NCI-H1694 treated with DMSO at 0.1 percent for 48 hours (cell line): ENCODE measurements at regions not wholly inside any gene's neighbourhood (a gene's known extent, or its start where the extent isn't known, plus 50 kb on each side); places are given as distances from the start of the nearest gene placed in this dataset.

Source experiments
- DNase-seq: peaks from one replicate; lab custom pipeline; 2025; lab: John Stamatoyannopoulos, UW

DNA sequence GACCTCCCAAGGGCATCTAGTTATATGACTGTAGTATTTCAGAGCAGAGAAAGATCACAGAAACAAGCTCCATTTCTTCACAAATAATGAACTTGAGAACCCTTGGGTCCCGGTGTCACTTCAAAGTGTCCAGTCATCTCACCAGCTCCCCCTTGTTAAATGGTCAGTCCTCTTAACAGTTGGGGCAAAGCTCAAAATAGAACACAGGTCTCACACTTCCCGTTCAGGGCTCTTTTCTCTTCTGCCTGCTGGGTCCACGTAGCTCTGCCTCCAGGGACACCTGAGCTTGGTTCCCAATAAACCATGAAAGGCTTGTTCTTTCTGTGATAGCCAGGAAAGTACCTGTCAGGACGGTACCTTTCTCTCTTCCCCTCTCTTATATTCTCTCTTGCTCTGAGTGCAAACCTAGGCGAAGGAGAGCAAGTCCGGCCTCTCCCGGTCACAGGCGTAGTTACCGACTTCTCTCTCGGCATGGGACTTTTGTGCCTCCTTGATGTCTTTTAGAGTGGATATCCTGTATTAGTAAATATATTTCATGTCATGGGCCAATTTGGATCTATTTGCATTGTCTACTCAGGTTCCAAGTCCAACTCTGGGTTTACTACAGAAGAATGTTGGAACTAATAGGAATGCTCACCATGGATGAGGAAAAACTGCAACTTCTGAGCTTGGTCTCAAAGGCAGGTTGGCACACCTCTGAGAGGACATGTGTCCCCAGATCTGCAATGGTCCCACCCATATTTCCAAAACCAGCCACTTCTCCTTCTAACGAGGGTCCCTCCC lies 118.8 kb upstream of the PARP11 start:
- no peak for DNase-seq

DNA sequence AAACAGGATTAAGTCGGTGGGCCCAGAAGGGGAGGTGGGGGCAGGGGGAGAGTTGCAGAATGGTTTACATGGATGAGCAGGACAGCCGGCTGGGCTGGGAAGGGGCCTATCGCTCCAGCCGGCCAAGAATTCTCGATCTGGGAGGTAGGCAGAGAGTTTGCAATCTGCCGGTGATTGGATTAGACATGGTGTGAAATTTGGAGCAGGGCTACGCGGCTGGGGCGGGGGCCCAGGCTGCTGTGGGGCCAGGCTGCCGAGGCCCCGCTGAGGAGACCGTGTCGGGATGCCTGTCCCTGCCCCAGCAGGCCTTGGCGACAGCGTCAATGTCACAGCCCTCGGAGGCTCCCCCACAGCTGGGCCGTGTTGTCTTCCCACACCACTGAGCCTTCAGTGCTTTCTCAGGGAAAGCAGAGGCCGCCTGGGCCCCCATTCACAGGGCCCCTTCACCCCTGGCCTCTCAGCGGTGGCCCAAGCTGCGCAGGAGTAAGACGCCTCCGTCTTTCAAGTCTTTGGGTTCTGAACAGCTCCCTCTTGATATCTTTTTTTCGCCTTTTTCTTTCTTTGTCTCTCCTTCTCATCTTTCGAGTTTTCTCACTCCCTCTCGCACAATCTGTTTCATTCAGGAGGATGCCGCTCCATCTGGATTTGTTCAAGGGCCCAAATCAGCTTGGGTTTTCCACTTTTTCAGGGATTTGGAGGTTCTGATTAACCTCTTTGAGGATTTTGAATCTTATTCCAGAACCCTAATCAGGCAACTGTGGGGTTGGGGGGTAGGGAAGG lies 117.5 kb upstream of the PARP11 start:
- DNase-seq = no peak

DNA sequence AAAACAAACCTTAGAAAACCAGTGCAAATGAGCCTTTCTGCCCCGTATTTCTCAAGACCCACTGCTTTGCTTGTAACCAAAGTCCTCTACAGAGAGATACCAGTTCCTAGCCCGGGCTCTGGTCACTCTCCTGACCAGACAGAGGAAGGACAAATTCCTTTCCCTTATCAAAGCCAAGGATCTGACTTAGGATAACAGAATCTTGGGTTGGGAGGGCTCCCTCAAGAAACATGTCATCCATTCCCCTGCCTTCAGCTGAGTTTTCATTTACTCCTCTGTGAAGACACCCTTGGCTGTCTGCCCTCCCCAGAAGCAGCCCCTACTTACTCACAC lies 116.0 kb upstream of the PARP11 start:
- no peak for DNase-seq

DNA sequence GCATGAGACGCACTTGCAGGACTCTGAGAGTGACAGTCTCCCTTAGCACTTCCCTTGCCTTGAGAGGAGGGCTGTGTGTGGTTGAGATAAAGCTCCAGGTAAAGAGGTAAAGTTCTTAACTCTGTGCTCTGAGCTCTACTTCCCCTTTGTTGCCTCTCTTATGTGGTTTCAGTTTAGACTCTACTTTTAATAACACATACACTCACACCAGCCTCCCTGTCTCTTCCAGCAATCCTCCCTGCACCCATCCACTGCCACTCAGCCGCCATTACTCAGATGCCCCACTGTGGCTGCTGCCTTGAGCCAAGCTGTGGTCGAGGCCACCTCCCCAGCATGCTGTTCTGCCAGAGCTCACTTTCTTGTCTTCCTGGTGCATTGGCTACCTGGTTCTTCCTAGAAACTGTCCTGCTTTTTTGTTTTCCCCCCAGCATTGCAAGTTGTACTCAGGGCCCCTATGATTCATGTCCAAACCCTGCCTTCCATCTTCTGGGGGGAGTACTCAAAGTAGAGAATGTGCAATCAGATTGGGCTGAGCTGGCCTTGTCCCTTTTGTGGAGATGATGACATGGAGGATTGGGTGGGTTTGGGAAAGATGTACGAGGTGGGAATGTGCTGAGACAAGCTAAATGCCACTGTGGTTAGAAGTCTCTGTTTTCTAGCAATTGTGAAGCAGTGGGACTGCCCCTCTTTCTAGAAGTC lies 115.5 kb upstream of the PARP11 start:
- no peak for DNase-seq

DNA sequence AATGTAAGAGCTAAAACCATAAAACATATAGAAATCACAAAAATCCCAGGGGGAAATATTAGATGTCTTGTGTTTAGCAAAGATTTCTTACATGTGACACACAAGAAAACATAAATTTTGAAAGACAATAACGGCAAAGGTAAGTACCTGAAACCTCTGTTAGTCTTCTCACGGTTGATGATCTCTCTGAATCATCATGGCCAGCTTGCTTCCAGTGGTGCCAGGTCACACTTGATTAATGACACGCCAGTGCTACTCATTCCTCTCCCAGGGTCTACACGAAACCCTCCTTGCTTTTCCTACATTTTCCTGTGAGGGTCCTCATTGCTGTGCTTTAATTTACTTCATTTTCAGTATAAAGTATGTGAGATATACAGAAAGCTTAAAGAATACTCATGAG lies 114.4 kb upstream of the PARP11 start:
- DNase-seq = no peak

DNA sequence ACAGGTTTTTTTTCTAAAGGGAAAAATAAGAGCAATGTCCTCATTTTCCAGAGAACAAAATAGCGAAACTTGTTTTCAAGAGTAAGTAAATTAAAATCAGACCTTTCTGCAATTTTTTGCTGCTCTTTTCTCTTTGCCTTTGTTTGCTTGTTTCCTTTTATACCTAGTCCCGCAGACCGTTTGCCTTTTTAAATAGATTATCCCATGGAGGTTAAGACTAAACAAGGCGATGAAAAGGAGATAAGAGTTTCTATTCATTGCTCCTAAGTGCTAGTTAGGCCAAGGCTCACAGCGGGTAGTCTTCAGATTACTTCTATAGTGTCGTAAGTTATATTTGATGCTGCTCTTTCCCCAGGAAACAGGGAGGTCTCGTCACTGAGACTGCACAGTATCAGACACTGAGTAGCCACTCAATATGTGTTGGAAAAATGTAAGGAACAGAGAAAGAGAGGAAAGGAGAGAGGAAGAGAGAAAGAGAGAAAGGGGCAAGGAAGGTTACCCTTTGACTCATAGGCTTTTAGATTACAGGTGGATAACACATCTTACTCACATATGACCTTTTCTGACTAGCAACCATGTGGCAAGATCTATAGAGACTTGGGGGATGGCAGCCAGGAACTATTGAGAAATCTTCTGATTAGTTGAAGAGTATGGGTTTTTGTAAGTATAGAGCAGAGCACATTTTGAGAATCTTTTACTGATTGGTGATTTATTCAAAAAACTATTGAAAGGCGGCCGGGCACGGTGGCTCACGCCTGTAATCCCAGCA lies 107.5 kb upstream of the PARP11 start:
- no peak for DNase-seq

DNA sequence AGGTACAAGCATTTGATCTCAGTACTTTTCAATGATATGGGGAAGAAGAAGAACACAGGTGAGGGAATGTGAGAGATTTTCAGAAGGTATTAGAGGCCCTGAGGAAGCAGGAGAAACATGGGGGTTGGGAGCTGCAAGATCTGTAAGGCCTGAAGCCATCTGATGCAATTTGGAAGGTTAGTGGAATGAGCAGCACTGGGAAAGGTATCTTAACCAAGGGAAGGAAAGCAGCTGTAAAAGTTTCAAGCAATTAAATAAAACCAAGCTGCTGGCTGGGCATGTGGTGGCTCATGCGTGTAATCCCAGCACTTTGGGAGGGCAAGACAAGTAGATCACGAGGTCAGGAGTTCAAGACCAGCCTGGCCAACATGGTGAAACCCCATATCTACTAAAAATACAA lies 104.4 kb upstream of the PARP11 start:
- DNase-seq = no peak

DNA sequence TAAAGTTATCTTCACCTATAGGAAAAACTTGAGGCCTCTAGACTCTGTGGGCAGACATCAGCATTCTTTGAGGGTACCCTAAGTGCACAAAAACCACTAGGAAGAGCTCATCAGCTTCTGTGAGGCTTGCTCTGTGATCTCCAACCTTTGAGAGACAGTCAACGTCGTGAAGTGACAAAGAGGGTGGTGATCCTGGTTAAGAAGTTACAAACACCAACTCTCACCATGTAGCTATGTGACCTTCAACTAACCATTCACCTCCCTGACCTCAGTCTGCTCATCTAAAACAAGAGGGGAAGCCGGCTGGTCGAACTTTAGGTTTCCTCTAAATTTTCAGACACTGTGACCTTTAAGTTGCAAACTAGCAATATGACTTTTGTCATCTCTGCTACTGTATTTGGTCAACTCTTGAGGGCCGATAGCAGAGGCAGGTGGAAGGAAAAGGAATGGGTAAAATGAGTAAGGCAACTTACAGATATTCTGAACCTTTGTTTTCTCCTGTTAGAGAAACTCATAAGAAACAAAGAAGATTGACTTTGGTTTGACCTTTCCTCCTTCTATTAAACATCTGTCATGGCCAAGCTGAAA lies 103.2 kb upstream of the PARP11 start:
- DNase-seq = no peak

DNA sequence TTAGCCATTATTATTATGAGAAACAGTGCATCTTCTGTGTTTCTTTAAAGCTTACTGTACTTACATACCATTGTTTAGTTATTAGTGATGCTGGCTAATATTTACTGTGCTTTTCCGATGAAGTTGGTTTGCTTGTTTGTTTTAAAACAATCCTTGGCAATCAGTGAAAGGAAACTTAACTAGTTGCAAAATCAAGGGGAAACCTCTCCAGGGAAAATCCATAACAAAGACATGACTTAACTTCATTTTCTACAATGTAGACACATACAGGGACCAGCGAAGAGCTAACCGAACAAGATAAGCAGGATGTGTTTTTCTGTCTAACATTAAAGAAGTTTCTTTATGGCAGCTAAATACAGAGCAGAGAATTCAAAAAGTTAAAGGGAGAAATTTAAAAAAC lies 102.5 kb upstream of the PARP11 start:
- no peak for DNase-seq

DNA sequence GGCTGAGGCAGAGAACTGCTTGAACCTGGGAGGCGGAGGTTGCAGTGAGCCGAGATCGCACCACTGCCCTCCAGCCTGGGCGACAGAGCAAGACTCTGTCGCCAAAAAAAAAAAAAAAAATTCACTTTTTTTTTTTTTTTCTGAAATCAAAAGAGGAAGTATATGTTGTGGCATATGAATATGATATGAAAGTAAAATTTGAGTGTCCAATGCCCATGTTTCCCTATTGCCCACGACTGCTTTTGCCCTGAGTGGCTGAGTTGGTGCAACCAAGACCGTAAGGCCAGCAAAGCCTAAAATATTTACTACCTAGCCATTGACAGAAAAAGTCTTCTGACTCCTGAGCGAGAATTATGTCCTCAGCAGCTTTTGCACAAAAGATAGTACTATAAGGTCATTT lies 101.7 kb upstream of the PARP11 start:
- no peak for DNase-seq

DNA sequence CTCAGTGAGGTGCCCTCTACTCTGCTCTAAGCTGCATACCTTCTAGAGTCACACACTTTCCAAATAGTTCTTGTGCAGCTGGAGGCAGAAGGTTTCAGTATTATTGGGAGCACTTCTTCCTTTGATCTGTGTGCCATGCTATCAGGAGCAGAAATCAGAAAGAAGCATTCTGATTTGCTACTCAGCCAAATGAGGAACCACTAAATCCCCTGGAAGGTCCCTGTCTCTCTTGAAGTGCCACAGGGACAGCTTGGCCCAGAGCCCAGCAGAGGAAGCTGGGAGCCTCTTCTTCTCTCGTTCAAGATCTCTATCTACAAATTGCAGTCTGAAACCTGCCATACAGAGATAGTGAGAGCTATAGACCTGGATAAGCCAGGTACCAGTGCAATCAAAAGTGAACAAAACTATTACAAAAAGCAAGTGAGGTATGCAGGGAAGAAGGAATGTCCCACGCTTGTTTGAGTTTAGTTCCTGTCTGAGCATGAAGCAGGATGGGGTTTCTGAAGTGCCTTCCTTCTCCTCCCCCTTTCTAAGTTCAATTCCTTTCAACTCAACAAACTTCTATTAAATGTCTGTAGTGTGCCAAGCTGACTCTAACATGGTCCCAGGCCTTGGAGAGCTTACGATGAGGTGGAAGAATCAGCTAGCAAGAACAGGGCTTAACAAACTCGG lies 100.9 kb upstream of the PARP11 start:
- no peak for DNase-seq

DNA sequence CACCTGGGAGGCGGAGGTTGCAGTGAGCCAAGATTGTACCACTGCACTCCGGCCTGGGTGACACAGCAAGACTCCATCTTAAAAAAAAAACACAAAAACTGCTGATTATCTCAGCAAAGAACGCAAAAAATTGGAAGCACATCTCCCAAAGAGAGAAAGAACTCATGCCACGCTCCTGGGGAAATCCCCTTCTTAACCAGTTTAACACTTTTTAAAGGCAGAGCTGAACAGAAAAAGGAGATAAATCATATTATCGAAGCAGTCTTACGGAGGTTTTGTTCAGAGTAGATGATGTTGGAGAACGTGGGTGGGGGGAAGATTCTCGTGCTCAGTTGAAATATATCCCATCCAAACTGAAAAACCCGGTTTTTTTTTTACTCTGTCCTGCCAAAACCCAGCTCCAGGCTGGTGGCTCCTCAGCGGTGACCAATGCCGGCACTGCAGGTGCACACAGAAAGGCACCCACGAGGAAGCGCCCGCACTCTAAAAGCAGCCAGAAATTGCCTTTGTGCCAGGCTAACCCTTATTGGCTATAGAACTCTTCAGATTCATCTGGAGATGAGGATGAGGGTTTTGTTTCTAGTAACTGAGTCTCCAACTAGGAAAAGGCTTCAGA lies 100.2 kb upstream of the PARP11 start:
- no peak for DNase-seq

DNA sequence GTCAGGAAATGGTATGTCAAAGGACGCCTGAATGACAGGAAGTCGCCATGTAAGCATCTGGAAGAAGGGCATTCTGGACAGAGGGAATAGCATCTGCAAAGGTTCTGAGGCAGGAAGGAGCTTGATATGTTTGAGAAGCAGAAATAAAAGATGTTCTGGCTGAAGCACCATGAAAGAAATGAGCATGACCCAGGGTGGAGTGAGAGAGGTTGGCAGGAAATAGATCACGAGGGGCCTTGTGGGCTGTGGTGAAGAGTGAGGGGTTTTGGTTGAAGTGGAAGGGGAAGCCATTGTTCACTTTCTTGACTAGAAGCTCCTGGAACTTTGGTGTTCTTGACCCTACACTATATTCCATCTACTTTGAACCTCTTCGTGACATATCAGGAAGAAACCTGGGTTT lies 99.4 kb upstream of the PARP11 start:
- DNase-seq = no peak

DNA sequence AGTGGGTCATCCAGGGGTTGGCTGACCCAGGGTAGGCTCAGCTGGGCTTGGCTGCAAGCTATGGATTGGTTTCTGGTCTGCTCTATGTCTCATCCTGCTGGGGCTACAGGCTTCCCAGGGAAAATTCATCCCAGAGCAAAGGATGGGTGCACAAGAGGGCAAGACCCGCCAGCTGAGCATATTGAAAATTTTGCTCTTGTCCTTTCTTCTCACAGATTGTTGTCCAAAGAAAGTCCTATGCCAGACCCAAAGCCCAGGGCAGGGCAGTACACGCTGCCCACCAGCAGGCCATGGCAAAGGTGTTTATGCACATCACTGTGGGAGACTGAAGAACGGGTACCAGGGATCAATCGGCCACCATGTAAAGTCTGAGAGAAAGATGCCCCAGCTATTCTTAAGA lies 95.3 kb upstream of the PARP11 start:
- DNase-seq = no peak

DNA sequence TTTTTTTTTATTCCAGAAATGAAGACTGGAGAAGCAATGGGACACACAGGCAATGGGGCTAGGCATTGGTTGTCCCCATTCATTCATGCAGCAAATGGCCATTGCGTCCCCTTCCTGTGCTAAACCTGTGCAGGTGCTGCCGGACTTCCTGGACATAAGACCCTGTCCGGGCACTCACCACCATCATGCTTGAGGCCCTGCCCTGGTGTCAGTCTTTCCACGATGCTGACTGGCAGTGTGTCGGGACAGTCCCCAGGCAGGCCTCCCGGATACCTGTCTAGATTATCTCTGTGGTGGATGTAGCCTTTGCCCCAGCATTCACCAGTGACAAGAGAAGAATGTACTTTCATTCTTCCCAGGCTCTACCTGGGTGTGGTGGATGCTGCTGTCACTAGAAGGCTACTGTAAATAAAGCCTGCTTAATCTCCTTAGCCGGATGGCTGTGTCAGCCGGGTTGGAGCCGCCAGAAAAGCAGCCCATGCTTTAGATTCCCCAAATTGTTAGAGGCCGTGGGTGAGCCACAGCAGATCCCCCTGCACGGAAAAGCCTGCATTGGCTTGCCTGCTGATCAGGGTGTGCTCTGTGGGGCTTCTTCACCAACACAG lies 94.5 kb upstream of the PARP11 start:
- no peak for DNase-seq

DNA sequence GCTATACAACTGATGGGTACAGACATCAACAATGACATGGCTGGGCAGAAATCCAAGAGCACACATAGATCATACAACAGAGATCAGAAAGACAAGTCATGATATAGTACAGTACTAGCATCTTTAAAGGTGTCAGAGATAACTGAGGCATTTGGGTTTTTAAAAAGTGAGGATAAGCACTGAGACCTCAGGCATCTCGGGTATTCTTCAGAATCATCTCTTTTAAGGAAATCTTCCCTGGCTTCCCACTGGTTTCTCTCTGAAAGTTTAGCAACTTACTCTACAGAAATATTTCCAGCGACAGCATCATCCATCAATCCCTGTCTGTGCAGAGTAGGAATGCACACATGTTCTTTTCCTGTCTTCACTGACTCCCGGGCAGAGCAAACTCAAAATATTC lies 93.2 kb upstream of the PARP11 start:
- no peak for DNase-seq

DNA sequence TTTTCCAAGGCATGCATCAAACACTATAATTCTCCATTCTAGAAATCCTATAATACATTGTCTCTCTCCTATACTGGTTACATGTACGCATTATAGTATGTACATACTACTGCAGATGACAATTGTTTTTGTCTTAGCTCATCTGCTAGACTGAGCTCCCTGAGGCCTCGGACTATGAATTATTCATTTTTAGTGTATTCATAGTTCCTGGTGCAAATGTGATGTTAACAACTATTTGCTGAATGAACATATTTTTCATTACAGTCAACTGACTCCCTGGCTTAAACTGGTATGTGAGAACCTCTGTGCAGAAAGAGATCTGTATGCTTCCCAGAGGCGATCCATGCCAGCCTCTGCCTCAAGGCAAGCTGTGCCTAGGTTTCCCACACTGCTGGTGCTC lies 91.8 kb upstream of the PARP11 start:
- no peak for DNase-seq

DNA sequence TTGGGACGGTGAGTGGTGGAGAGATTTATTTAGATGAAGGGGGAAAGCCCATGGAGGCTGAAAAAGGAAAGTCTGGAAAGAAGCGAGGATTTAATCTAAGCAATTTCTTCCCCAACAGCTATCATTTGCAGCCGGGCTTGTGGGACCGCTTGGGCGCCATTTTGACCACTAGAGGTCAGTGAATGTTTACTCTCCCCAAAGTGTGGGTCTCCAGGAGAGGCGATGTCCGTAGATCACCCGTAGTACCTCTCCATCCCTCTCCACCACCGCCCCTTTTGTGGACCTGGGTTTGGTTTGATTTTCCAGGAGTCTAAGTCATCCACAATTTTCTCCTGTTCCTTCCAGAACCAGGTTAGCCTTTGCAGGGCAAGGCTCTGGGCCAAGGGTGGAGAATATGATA lies 91.2 kb upstream of the PARP11 start:
- DNase-seq = no peak

DNA sequence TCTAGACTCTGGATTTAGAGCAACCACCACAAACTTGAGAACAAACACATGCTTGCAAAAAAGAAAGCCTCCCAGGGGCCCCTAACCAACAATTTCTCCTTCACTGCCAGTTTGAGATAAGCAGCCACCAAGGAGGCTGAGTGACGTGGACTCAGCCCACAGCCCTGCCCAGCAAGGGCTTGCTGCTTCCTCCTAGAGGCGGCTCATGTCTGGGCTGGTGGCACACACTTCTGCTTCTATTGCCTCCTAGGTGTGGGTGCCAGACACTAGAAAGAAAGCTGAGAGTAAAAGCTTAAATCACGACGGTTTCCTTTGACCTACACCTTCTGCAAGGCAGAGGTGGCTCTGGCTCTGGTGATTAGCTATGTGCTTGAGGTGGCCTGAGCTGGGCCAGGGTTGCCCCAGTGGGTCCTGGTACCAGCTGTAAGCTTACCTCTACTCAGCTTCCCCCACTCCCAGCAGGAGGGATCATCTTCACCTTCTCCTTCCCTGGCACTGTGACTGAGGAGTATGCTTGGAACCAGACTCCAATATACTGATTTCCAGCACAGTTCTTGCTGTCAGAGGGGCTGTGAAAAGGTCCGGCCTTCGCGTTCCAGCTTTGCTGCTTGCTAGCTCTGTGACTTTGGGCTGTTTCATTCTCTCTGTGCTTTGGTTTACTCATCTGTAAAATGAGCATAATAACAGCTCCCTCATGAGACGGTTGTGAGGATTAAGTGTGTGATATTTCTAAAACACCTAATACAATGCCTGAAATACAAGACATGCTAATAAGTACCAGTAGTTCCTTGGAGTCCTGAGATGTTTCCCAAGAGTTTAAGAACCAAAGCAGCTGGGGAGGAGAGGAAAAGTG lies 89.7 kb upstream of the PARP11 start:
- no peak for DNase-seq

DNA sequence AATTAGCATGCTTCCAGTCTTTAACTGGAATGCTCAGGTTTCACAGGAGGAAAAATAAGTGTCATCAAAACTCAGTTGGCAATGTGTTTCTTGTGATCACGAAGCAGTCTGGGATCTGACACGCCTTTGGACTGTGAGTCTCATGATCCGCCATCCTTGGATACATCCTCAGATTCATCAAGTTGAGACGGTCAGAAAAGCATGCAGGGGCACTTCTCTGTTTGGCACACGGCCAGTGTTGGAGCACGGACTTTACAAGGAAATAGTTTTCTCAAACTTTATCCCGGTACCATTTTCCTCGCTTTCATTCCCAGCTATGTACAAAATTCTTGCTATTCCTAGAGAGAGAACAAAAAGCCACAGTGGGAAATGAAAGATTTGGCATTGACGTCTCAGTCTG lies 88.4 kb upstream of the PARP11 start:
- no peak for DNase-seq
